NCI-H2171 treated with DMSO at 0.1 percent for 48 hours (cell line): ENCODE measurements at regions not wholly inside any gene's neighbourhood (a gene's known extent, or its start where the extent isn't known, plus 50 kb on each side); places are given as distances from the start of the nearest gene placed in this dataset.
A peak's percentile ranks its signal among the peaks of the same experiment; 100 is the strongest.
"Not testable (repeated sequence)": the region's sequence is repeated elsewhere in the genome, so short reads cannot be mapped to it uniquely, and the experiment has no call there.

Experiments used
- DNase-seq: peaks from one replicate; lab custom pipeline; 2025; lab: John Stamatoyannopoulos, UW

GRCh38 chr11:92618020-92618419, 351.4 kb upstream of the MTNR1B start:
- not testable (repeated sequence) for DNase-seq

- no peak for DNase-seq
Observed at GRCh38 chr11:92623055-92623454, 346.4 kb upstream of the MTNR1B start.

- no peak for DNase-seq
Observed at GRCh38 chr11:92625894-92626293, 343.6 kb upstream of the MTNR1B start.

GRCh38 chr11:92626624-92627023, 342.8 kb upstream of the MTNR1B start:
- DNase-seq = no peak

DNA sequence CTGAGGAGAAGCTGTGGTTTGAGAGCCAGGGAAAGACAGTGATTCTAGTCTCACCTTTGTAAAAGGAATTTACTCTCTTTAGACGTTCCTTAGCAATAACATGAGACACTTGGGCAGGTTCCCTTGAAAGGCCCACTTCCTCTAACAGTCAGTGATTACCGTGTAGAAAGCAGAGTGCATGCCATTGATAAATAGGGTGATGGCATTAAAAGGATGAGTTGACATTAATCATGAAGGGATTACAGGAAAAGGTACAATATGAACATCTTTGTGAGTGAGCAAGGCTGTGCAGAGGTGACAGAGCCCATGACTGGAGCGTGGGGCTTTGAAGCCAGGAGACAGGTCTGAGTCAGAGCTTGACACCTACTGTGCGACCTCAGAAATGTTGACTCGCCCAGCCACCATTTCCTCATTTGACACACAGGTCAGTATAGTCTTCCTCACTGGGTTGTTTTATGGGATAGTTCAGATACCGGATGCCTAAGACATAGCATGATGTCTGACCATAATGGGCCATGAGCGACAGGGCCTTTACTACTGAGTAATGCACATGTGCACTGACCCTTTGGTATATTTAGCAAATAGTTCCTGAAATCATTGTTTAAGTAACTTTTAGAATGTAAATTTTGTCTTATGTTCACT, 341.7 kb upstream of the MTNR1B start:
- no peak for DNase-seq

DNA sequence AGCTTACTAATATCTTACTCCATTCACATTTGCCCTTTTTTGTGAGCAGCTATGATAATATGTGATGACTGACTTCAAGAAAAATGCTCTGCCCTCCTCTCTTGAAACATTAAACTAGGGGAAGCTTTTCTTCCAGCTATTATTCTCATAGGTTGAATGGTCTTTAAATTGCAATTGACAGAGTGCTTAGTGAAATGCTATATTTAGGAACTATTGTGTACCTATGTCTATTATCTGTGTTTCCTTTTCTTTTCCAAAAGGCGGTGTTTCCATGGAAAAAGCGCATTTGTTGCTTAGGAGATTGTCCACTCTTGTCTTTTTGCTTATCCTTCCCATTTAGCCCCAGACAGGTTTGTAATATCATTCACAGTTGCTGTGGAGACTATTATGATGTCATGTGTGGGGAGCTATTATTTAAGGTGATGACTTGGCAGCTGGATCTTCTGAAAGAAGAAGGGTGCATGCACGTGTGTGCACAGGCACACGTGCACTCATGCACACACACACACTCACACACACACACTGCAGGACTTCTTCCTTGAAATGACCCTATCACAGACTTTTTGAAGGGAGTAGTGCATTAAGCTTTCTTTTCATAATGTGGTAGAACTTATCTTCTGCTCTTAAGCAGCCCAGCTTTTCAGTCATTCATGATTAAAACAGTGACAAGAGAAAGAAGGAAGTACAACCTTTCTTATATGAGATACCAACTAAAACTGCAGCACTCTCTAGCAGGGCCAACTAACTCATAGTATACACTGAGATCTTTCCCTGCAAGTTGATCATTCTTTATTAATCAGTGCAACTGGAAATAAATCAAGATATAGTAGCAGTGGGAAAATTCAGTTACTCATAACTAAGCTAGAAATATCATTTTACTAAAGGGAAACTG, 340.8 kb upstream of the MTNR1B start:
- DNase-seq = no peak

DNA sequence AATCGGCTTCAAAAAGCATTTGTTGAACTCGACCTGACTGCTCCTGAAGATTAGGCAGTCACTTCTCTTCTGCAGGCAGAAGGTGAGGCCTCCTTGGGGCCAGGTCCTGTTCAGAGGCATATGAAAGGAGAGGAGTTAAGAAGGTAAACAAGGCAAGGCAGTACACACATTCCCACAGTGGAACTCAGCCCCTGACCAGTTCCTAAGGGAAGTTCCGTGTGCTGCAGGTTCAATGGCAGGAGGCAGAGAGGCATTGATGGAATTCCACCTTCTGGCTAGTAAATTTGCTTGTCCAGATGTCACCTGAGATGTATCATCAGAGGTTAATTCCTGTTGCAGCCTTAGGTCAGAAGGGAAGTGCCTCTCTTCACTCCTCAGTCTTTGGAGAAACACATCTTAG, 337.0 kb upstream of the MTNR1B start:
- DNase-seq = no peak

- DNase-seq = no peak
Observed at GRCh38 chr11:92633820-92634219, 335.6 kb upstream of the MTNR1B start.

- no peak for DNase-seq
Observed at GRCh38 chr11:92636543-92637188, 332.8 kb upstream of the MTNR1B start.

GRCh38 chr11:92638678-92639077, 330.8 kb upstream of the MTNR1B start:
- no peak for DNase-seq

DNA sequence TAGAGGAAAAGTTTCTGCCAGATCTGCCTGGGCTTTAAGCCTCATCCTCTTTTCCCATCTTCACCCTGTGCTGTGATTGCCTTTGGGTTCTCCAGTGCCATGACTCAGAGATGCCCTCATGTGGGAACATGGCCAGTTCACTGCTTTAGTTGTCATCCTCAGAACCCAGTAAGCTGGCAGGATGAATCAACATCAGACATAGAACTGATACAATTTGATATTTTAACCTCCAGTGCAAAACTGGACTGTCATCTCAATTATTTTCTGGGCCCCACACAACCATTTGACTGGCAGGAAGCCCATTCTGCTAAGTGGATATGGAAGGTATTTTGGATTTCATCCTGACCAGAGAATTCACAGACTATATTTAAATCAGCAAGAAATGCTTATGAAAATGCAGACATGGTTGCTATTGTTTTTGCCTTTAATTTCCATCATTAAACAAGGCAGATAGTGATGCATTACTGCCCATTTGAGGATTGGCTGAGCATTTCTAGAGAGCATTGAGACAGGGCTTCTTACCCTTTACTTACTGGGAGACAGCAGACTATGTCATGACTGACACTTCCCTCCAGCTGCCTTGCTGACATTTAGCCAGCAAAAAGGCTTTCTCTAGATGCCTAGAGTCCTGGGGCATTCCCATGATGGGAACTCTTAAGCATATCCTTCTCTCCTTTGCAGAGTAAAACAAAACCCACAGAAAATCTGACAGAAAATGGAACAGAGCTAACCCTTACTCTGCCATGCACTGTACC, 327.1 kb upstream of the MTNR1B start:
- DNase-seq = no peak

DNA sequence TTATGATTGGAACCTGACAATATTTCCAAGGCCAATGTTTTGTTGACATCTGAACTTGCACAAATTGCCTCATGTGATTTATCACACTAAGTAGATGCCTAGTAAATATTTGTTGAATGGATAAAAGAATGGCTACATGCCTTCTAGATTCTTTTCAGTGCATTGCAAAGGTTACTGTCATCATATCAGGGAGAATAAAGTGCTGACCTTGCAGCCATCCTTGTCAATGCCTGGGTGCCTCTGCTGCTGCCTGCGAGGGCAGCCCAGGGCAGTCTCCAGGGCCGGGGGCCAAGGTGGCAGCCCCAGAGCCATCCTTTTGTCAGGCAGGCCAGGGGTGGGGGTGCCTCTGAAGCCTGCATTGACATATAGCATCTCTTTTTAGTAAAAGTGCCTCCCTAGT, 325.6 kb upstream of the MTNR1B start:
- no peak for DNase-seq

GRCh38 chr11:92644595-92645445, 324.6 kb upstream of the MTNR1B start:
- DNase-seq = peak; percentile 1

GRCh38 chr11:92651159-92651558, 318.3 kb upstream of the MTNR1B start:
- no peak for DNase-seq

- no peak for DNase-seq
Observed at GRCh38 chr11:92653454-92653853, 316.0 kb upstream of the MTNR1B start.

GRCh38 chr11:92656783-92657182, 312.7 kb upstream of the MTNR1B start:
- no peak for DNase-seq

- DNase-seq = no peak
Observed at GRCh38 chr11:92657226-92657625, 312.2 kb upstream of the MTNR1B start.

DNA sequence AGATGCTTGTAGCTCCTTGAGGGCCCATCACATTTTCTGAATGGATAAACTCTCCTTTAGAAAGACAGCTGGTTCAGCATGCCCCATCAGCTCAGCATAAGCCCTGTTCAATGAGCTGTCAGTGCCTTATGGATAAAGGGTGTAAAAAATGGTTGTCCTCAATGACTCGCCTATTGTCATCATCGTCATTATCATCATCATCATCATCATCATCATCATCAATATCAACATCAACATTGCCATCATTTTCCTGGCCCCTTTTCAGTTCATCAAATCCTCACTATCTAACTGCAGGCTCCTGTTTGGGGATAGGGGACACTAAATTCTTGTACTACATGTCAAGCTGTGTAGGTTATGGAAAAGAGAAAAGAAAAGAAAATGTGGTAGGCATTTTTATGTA, 310.7 kb upstream of the MTNR1B start:
- DNase-seq = no peak

- DNase-seq = no peak
Observed at GRCh38 chr11:92659793-92660192, 309.7 kb upstream of the MTNR1B start.

GRCh38 chr11:92662601-92663360, 306.7 kb upstream of the MTNR1B start:
- no peak for DNase-seq

DNA sequence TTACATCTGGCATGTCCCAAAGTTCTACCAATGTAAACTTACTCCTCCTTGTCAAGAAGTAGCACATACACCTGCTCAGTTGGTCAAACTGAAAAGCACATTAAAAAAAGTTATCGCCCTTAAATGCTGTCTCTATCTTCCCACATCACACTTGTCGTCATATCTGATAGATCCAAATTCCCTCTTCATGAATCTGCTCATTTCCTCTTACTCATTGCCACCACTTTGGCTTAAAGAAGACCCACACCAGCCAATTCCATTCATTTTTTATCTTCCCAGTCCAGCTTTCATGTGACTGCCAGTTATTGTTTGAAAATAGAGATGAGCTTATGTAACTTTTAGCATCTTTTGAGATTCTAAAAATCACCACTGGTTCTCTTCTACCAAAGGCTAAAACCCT, 305.9 kb upstream of the MTNR1B start:
- DNase-seq = no peak
